Tibial nerve (tissue), 4 donors: ENCODE measurements at regions not wholly inside any gene's neighbourhood (a gene's known extent, or its start where the extent isn't known, plus 50 kb on each side); places are given as distances from the start of the nearest gene placed in this dataset.

Experiments
- CTCF ChIP-seq, 5 experiments: fragments of 200-600 bp in 3 of 5; fragments of 450-650 bp in 2 of 5; sonication (generic) in 3 of 5; IDR thresholded peaks; one replicate each; pipeline ENCODE4 v1.5.1; 2016 to 2019; ENCODE audit warnings: antibody characterized with exemption in 5 of 5, mild to moderate bottlenecking in 3 of 5, moderate library complexity in 2 of 5
- EP300 ChIP-seq, 2 donors: sonication (generic); formaldehyde crosslinking; IDR thresholded peaks; one replicate each; pipeline ENCODE4 v1.6.1; 2017; ENCODE audit warnings: antibody characterized with exemption in 2 of 2, mild to moderate bottlenecking in 1 of 2
- POLR2A ChIP-seq, 2 donors: fragments of 450-650 bp; IDR thresholded peaks; one replicate each; pipeline ENCODE4 v1.6.1; 2017; ENCODE audit warnings: antibody characterized with exemption in 2 of 2, mild to moderate bottlenecking in 2 of 2, moderate library complexity in 2 of 2

DNA sequence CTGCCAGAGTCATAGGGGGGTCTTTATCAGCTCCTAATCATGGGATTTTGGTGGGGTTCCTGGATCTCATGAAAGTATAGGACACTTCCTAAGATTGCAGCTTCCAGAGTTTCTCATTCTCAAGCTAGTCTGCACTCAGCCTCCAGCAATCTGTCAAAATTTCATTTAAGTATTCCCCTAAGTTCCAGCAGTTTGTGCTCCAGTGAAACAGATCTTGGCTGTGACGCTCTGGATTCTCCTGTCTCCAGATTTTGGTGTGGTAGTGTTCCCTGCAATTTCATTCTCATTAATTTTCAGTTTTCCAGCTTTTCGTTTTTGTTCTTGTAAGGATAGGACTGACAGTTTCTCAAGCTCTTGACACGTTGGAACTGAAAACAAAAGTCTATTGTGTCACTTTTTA is 908.9 kb upstream of the MIR17HG start:
- TF ChIP-seq POLR2A (IDR thresholded peaks at IDR 0.05), result no peak
- TF ChIP-seq CTCF (IDR thresholded peaks at IDR 0.05), result no peak
- no peak for TF ChIP-seq EP300 (IDR thresholded peaks at IDR 0.05)
